ENCODE measurements at regions not wholly inside any gene's neighbourhood (a gene's known extent, or its start where the extent isn't known, plus 50 kb on each side); places are given as distances from the start of the nearest gene placed in this dataset.

- Histone ChIP-seq H3K27me3 (ENCODE audit: insufficient read depth, low read length, poor library complexity, severe bottlenecking) (no peaks in the 10 kb centered on the region), H3K4me2 (ENCODE audit: low read depth, low read length, poor library complexity, severe bottlenecking) (no peak overlapping the region), H4K20me1 (ENCODE audit: insufficient read depth, low read length, poor library complexity, severe bottlenecking) (no peaks in the 10 kb centered on the region), H3F3A (ENCODE audit: low read depth) (no peaks in the 10 kb centered on the region; the same call in 1 of the 2 replicates), H3K9ac (ENCODE audit: low read depth, low read length, poor library complexity, severe bottlenecking) (no peak overlapping the region), H2AFZ (ENCODE audit: low read length) (no peak overlapping the region), H3K79me2 (ENCODE audit: insufficient read depth, low read length) (no peaks in the 10 kb centered on the region), H3K9me3 (ENCODE audit: insufficient read depth, low read depth, low read length) (no peaks in the 10 kb centered on the region), H3K36me3 (ENCODE audit: insufficient read depth, low read length) (no peaks in the 10 kb centered on the region), H3K4me1 (ENCODE audit: insufficient read depth, low read length, poor library complexity, severe bottlenecking) (no peaks in the 10 kb centered on the region), H3K4me3 (ENCODE audit: low read length, poor library complexity, severe bottlenecking) (no peak overlapping the region), H3K9me2 (replicated peaks; ENCODE audit: low read depth, low read length) (no peaks in the 10 kb centered on the region)
- TF ChIP-seq EZH2phosphoT487 (IDR thresholded peaks at IDR 0.05; ENCODE audit: borderline replicate concordance) (no peak), CTCF (conservative IDR thresholded peaks at IDR 0.05; ENCODE audit: low read length) (no peak)
These were observed 601.5 kb upstream of the ZP4 start for GRCh38 chr1:238492271-238492670.

- H3K27me3 ChIP-seq (ENCODE audit: insufficient read depth, low read length, poor library complexity, severe bottlenecking) = no peaks in the 10 kb centered on the region
- no peaks in the 10 kb centered on the region for H3K9me3 ChIP-seq (ENCODE audit: insufficient read depth, low read depth, low read length)
- H3K4me3 ChIP-seq (ENCODE audit: low read length, poor library complexity, severe bottlenecking) = no peak overlapping the region
- H3K9me2 ChIP-seq (replicated peaks; ENCODE audit: low read depth, low read length) = no peaks in the 10 kb centered on the region
- TF ChIP-seq CTCF (conservative IDR thresholded peaks at IDR 0.05; ENCODE audit: low read length) (no peak), EZH2phosphoT487 (IDR thresholded peaks at IDR 0.05; ENCODE audit: borderline replicate concordance) (no peak)
- H3K36me3 ChIP-seq (ENCODE audit: insufficient read depth, low read length) = no peaks in the 10 kb centered on the region
- H3F3A ChIP-seq (ENCODE audit: low read depth) = no peaks in the 10 kb centered on the region
- no peaks in the 10 kb centered on the region for H3K4me1 ChIP-seq (ENCODE audit: insufficient read depth, low read length, poor library complexity, severe bottlenecking)
- no peak overlapping the region for H2AFZ ChIP-seq (ENCODE audit: low read length)
- no peak overlapping the region for H3K4me2 ChIP-seq (ENCODE audit: low read depth, low read length, poor library complexity, severe bottlenecking)
- no peaks in the 10 kb centered on the region for H4K20me1 ChIP-seq (ENCODE audit: insufficient read depth, low read length, poor library complexity, severe bottlenecking)
- H3K9ac ChIP-seq (ENCODE audit: low read depth, low read length, poor library complexity, severe bottlenecking) = no peak overlapping the region
- H3K79me2 ChIP-seq (ENCODE audit: insufficient read depth, low read length) = no peaks in the 10 kb centered on the region
These were observed 600.5 kb upstream of the ZP4 start for GRCh38 chr1:238491265-238491664.

DNA sequence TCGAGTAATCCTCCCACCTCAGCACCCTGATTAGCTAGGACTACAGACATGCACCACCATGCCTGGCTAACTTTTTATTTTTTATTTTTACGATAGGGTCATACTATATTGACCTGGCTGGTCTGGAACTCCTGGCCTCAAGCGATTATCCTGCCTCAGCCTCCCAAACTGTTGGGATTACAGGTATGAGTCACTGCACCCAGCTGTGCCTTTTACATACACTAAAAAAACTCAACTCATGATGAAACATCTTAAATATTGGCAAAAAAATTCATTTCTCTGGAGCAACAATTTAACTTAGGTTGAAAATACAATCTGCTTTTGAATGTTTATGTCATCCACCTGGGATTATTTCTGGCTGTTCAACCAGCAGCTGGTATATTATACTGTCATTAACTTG, 598.3 kb upstream of the ZP4 start:
- no peaks in the 10 kb centered on the region for H3K4me1 ChIP-seq (ENCODE audit: insufficient read depth, low read length, poor library complexity, severe bottlenecking)
- TF ChIP-seq EZH2phosphoT487 (IDR thresholded peaks at IDR 0.05; ENCODE audit: borderline replicate concordance) = no peak
- no peak for TF ChIP-seq CTCF (conservative IDR thresholded peaks at IDR 0.05; ENCODE audit: low read length)
- H2AFZ ChIP-seq (ENCODE audit: low read length) = no peak overlapping the region
- H4K20me1 ChIP-seq (ENCODE audit: insufficient read depth, low read length, poor library complexity, severe bottlenecking) = no peaks in the 10 kb centered on the region
- H3F3A ChIP-seq (ENCODE audit: low read depth) = no peaks in the 10 kb centered on the region
- H3K27me3 ChIP-seq (ENCODE audit: insufficient read depth, low read length, poor library complexity, severe bottlenecking) = no peaks in the 10 kb centered on the region
- no peaks in the 10 kb centered on the region for H3K79me2 ChIP-seq (ENCODE audit: insufficient read depth, low read length)
- H3K4me2 ChIP-seq (ENCODE audit: low read depth, low read length, poor library complexity, severe bottlenecking) = no peak overlapping the region
- H3K9me2 ChIP-seq (replicated peaks; ENCODE audit: low read depth, low read length) = no peaks in the 10 kb centered on the region
- H3K4me3 ChIP-seq (ENCODE audit: low read length, poor library complexity, severe bottlenecking) = no peak overlapping the region
- H3K36me3 ChIP-seq (ENCODE audit: insufficient read depth, low read length) = no peaks in the 10 kb centered on the region
- H3K9me3 ChIP-seq (ENCODE audit: insufficient read depth, low read depth, low read length) = no peaks in the 10 kb centered on the region
- H3K9ac ChIP-seq (ENCODE audit: low read depth, low read length, poor library complexity, severe bottlenecking) = no peak overlapping the region
